ENCODE measurements at regions not wholly inside any gene's neighbourhood (a gene's known extent, or its start where the extent isn't known, plus 50 kb on each side); places are given as distances from the start of the nearest gene placed in this dataset.

GRCh38 chr9:117487555-117488175, 72.8 kb upstream of the ASTN2 start:
- peak overlapping the region; percentile 67 for H3K27ac ChIP-seq
- TF ChIP-seq CTCF (conservative IDR thresholded peaks at IDR 0.05): peak; percentile 99

DNA sequence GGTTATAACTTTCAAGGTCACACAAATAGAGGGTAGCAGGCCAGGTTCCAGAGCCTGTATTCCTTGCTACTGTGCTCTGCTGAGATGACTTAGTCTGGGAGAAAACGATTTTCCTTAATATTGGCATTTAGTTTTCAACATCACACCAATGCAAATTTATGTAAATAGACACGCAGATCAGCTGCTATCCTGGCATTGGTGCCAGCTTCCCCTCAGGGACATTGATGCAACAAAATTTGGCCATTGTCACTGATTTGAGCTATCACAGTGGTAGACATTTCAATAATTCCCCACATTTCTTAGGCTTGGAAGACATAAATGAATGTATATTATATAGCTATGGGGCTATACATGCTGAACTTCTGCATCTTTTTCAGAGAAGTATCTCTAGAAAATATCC, 71.6 kb upstream of the ASTN2 start:
- no peak for TF ChIP-seq CTCF (conservative IDR thresholded peaks at IDR 0.05)
- H3K27ac ChIP-seq: no peak overlapping the region

GRCh38 chr9:117485176-117485575, 70.3 kb upstream of the ASTN2 start:
- TF ChIP-seq CTCF (conservative IDR thresholded peaks at IDR 0.05): no peak
- no peak overlapping the region for H3K27ac ChIP-seq

GRCh38 chr9:117480729-117481128, 65.9 kb upstream of the ASTN2 start:
- TF ChIP-seq CTCF (conservative IDR thresholded peaks at IDR 0.05): no peak
- no peak overlapping the region for H3K27ac ChIP-seq

DNA sequence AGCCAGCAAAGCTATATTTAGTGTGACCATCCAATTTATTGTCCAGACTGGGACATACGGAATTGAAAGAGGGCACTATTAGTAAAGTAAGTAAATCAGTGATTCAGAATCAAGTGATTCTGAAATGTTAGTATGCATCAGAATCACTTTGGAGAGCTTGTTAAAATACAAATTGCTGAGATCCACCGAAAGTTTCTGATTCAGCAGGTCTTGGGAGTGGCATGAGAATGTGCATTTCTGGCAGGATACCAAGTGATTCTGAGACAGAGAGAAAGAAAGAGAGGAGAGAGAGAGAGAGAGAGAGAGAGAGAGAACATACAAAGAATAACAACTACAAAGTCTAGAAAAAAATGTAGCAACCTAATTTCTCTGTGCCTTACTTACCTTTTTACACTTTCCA, 65.4 kb upstream of the ASTN2 start:
- no peak for TF ChIP-seq CTCF (conservative IDR thresholded peaks at IDR 0.05)

GRCh38 chr9:117473293-117473692, 58.4 kb upstream of the ASTN2 start:
- H3K27ac ChIP-seq: no peak overlapping the region
- no peak for TF ChIP-seq CTCF (conservative IDR thresholded peaks at IDR 0.05)

More for the DNA sequence above, 65.4 kb upstream of the ASTN2 start:
- no peak overlapping the region for H3K27ac ChIP-seq

DNA sequence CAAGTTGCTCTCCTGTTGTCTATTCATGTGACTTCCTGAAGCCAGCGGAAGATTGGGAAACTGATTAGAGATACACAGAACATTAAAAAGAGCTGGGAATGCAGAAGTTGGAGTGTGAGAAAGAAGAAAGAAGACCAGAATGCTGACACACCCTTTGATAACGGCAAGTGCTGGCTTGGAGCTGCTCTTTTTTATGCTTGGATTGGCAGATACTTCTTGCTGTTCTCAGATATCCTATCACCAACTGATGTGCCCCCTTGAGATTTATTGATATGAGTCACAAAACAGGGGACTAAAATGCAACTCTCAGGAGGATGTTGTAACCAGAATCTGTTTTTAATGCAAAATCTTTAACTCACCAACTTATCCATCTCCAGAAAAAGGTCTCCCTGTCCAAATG, 56.0 kb upstream of the ASTN2 start:
- peak overlapping the region; percentile 58 for H3K27ac ChIP-seq
- no peak for TF ChIP-seq CTCF (conservative IDR thresholded peaks at IDR 0.05)
